ENCODE measurements at regions not wholly inside any gene's neighbourhood (a gene's known extent, or its start where the extent isn't known, plus 50 kb on each side); places are given as distances from the start of the nearest gene placed in this dataset.

DNA sequence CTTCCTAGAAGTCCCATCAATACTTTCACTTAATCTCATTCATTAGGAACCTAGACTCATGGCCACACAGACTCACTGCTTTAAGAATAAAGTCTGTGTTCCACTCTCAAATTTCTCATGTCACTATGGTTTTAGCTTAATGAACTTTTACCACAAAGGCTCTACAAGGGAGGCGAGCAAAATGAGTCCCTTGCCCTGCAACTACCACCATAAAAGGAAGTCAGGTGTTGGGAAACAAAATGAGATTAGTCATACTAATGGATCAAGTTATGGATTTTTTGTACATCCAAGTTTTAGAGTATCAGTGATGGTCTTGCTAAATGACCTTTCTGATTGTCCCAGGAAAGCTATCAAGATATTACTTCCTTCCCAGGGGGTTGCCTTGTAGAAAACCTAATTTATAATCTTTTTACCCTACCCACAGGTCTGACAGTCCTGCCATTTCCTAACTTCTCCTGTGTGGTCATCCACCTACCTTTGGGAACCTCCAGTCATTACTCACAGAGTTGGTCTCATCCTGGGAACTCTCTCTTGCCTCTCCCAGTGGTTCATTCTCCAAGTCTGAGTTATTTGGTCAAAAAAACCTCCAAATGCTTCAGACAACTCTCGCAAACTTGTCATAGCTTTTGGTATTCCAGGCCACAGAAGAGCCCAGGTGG lies 51.8 kb upstream of the SLC16A1 start:
- no peak for DNase-seq
- 86% methylated on average over 1 of the region's 2 CpGs for WGBS (ENCODE audit: insufficient coverage)
- H3K36me3 Mint-ChIP-seq = peaks cover 12 to 20% of the 10 kb centered on the region in 2 donors

DNA sequence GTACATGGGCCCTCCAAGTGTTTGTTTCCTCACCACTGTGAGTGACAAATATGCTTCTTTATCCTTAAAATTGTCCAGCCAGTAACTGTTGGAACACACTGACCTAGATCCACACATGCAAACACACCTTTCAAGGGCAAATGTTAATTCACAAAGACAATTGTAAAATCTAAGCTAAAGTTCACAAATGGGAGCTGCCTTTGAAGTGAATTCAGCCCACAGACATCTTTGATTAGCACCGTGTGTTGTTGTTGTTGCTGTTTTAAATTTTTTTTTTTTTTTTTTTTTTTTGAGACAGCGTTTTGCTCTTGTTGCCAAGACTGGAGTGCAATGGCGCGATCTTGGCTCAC lies 52.3 kb upstream of the SLC16A1 start:
- Mint-ChIP-seq H3K4me1 (peaks cover 2% of the 10 kb centered on the region), H3K9me3 (no peaks in the 10 kb centered on the region), H3K27ac (peak overlapping the region in 1 of 7 donors; percentile 34), H3K4me3 (no peak overlapping the region), H3K27me3 (ENCODE audit: low read depth in 3 of 3) (peaks cover 0 to 1% (median 0%) of the 10 kb centered on the region in 3 donors), H3K36me3 (peaks cover 12 to 20% of the 10 kb centered on the region in 2 donors)
- no peak overlapping the region for H3K4me2 ChIP-seq (replicated peaks; ENCODE audit: extremely low read depth, low read length, poor library complexity, severe bottlenecking)
- no peak overlapping the region for H3K27ac ChIP-seq (ENCODE audit: low read depth in 1 of 2, low read length in 2 of 2)
- TF ChIP-seq, protein P1, sequence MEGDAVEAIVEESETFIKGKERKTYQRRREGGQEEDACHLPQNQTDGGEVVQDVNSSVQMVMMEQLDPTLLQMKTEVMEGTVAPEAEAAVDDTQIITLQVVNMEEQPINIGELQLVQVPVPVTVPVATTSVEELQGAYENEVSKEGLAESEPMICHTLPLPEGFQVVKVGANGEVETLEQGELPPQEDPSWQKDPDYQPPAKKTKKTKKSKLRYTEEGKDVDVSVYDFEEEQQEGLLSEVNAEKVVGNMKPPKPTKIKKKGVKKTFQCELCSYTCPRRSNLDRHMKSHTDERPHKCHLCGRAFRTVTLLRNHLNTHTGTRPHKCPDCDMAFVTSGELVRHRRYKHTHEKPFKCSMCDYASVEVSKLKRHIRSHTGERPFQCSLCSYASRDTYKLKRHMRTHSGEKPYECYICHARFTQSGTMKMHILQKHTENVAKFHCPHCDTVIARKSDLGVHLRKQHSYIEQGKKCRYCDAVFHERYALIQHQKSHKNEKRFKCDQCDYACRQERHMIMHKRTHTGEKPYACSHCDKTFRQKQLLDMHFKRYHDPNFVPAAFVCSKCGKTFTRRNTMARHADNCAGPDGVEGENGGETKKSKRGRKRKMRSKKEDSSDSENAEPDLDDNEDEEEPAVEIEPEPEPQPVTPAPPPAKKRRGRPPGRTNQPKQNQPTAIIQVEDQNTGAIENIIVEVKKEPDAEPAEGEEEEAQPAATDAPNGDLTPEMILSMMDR (IDR thresholded peaks at IDR 0.05) = no peak
- H3K27me3 ChIP-seq (ENCODE audit: control insufficient read depth in 2 of 2, insufficient read depth in 2 of 2, low read length in 2 of 2) = no peaks in the 10 kb centered on the region
- WGBS (ENCODE audit: insufficient coverage) = 100% methylated on average over 3 of the region's 4 CpGs
- no peaks in the 10 kb centered on the region for H4K20me1 ChIP-seq (ENCODE audit: insufficient read depth, low read length)
- H3K4me1 ChIP-seq (ENCODE audit: control insufficient read depth in 1 of 2, insufficient read depth in 2 of 2, low read length in 2 of 2) = no peaks in the 10 kb centered on the region
- H3K4me3 ChIP-seq (replicated peaks in 1 of 3; ENCODE audit: low read depth in 2 of 3, low read length in 3 of 3) = no peak overlapping the region
- H3K9ac ChIP-seq (ENCODE audit: insufficient read depth, low read length, poor library complexity, severe bottlenecking) = no peak overlapping the region
- H2AFZ ChIP-seq (ENCODE audit: insufficient read depth, low read depth, low read length, poor library complexity, severe bottlenecking) = no peak overlapping the region
- H3K9me3 ChIP-seq (replicated peaks in 1 of 2; ENCODE audit: control insufficient read depth in 1 of 2, insufficient read depth in 1 of 2, low read length in 2 of 2) = no peaks in the 10 kb centered on the region
- no peak for DNase-seq
- intact Hi-C loops (cut with micrococcal nuclease) = no loop called here
- peaks cover 0 to 2% of the 10 kb centered on the region in 2 donors for H3K36me3 ChIP-seq (replicated peaks in 1 of 2; ENCODE audit: control insufficient read depth in 1 of 2, insufficient read depth in 2 of 2, low read length in 2 of 2)
- H3K79me2 ChIP-seq (ENCODE audit: insufficient read depth, low read length) = no peaks in the 10 kb centered on the region

More for the DNA sequence above, 51.8 kb upstream of the SLC16A1 start:
- Histone ChIP-seq H3K36me3 (replicated peaks in 1 of 2; ENCODE audit: control insufficient read depth in 1 of 2, insufficient read depth in 2 of 2, low read length in 2 of 2) (peaks cover 0 to 2% of the 10 kb centered on the region in 2 donors), H3K27me3 (ENCODE audit: control insufficient read depth in 2 of 2, insufficient read depth in 2 of 2, low read length in 2 of 2) (no peaks in the 10 kb centered on the region), H3K79me2 (ENCODE audit: insufficient read depth, low read length) (no peaks in the 10 kb centered on the region), H4K20me1 (ENCODE audit: insufficient read depth, low read length) (no peaks in the 10 kb centered on the region), H3K4me1 (ENCODE audit: control insufficient read depth in 1 of 2, insufficient read depth in 2 of 2, low read length in 2 of 2) (no peaks in the 10 kb centered on the region), H3K27ac (ENCODE audit: low read depth in 1 of 2, low read length in 2 of 2) (no peak overlapping the region), H2AFZ (ENCODE audit: insufficient read depth, low read depth, low read length, poor library complexity, severe bottlenecking) (no peak overlapping the region), H3K4me3 (replicated peaks in 1 of 3; ENCODE audit: low read depth in 2 of 3, low read length in 3 of 3) (no peak overlapping the region), H3K9ac (ENCODE audit: insufficient read depth, low read length, poor library complexity, severe bottlenecking) (no peak overlapping the region), H3K9me3 (replicated peaks in 1 of 2; ENCODE audit: control insufficient read depth in 1 of 2, insufficient read depth in 1 of 2, low read length in 2 of 2) (no peaks in the 10 kb centered on the region), H3K4me2 (replicated peaks; ENCODE audit: extremely low read depth, low read length, poor library complexity, severe bottlenecking) (no peak overlapping the region)
- H3K9me3 Mint-ChIP-seq = no peaks in the 10 kb centered on the region
- TF ChIP-seq, protein P1 (IDR thresholded peaks at IDR 0.05) = no peak
- peaks cover 0 to 1% (median 0%) of the 10 kb centered on the region in 3 donors for H3K27me3 Mint-ChIP-seq (ENCODE audit: low read depth in 3 of 3)
- intact Hi-C loops (cut with micrococcal nuclease) = no loop called here
- H3K27ac Mint-ChIP-seq = peak overlapping the region in 1 of 7 donors; percentile 34
- peaks cover 2% of the 10 kb centered on the region for H3K4me1 Mint-ChIP-seq
- H3K4me3 Mint-ChIP-seq = no peak overlapping the region

Measured in CD14-positive monocyte (primary cell).